GM19324 (cell line): ENCODE measurements at regions not wholly inside any gene's neighbourhood (a gene's known extent, or its start where the extent isn't known, plus 50 kb on each side); places are given as distances from the start of the nearest gene placed in this dataset.

Experiments used
- ATAC-seq: cut with Tn5 transposase; IDR thresholded peaks from one replicate; pipeline ENCODE4 v1.9.1; 2021; ENCODE audit warnings: mild to moderate bottlenecking, moderate library complexity; ENCODE audit not compliant: unreplicated experiment, low FRiP score

DNA sequence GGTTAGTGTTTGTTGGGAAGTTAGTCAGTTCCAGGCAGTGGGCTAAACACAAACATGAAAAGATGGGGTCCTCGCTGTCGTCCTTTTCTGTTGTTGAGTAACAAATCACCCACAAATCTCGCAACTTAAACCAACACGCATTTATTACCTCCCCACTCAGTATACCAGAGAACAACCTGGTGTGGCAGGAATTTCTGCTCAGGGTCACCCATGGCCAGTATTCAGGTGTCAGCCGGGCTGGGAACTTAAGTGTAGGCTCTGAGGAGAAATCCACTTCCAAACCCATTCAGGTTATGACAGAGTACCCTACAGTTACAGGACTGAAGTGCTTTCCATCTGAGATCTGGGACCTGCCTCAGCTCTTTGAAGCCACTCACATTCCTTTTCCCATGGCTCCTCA, 73.6 kb upstream of the SP4 start:
- no peak for ATAC-seq

DNA sequence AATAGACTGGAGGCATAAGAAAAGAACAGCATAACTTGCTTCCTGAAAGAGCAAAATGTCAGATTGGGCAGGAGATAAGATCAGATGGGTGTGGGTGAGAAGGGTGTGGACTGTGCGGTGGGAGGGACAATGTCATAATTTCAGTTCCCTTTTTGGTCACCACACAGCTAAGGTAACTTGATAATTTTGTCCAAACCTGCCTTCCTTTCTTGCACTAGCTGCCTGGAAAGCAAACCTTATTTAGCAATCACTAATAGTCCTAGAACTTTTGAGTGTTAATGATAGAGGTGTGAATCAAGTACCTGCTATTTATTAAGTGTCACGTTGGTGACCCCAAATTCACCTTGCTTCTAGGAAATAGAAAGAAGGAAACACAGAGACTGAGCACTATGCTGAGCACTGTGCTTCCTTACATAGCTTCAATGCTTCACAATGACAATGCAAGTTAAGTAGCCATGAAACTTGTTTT, 72.4 kb upstream of the SP4 start:
- ATAC-seq, result peak; percentile 88

DNA sequence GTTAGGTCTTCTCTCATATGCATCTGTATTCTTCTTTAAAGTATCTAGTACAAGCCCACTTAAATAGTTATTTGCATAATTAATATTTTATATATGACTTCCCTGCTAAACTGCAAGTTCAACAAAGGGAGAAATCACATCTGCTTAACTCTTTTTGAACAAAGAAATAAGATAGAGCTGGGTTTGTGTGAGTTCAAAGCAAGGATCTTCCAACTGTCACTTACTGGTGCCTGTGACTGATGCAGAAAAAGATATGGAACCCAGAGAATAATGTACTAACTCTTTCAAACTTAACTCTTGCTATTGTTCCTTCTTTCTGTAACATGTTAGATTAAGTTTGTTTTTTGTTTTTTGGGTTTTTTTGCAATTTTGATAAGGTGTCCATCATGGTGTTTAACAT, 71.3 kb upstream of the SP4 start:
- no peak for ATAC-seq

- ATAC-seq, result no peak
Observed at GRCh38 chr7:21357151-21358097, 70.5 kb upstream of the SP4 start.

DNA sequence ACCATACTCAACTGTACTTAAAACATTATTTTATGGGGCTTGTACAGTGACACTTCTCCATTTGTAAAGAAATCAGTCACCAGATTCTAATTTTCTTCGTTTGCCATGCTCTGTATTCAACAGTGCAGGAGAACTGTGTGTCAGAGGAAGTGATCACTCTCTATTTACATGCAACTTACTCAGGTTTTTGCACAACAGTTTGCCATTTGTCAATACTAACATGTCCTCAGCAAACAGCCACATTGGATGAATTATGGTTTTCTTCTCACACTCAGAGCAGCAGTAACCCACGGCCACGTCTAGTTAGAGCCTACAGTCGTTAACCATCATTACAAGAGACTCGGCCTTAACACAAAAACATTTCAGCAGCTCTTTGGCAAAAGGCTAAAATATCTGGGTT, 69.2 kb upstream of the SP4 start:
- ATAC-seq, result no peak

DNA sequence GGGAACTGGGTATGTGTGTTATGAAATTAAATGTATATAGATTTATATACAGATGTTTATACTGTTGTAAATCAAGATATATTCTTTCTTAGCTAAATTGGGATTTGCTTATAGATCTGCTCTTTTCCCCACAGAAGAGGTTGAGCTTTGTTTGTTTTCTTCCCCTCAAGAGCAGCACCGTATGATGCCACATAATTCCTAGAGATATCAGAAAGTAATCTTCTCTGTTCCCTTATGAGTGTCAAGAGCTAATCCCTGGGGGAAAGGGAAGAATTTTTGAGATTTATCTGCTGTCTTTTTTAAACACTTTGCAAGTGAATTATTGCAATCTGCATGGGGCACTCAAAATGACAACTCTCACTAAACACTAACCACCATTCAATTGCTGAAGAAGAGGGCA, 68.7 kb upstream of the SP4 start:
- ATAC-seq, result no peak

GRCh38 chr7:21361413-21362125, 66.3 kb upstream of the SP4 start:
- ATAC-seq, result no peak

DNA sequence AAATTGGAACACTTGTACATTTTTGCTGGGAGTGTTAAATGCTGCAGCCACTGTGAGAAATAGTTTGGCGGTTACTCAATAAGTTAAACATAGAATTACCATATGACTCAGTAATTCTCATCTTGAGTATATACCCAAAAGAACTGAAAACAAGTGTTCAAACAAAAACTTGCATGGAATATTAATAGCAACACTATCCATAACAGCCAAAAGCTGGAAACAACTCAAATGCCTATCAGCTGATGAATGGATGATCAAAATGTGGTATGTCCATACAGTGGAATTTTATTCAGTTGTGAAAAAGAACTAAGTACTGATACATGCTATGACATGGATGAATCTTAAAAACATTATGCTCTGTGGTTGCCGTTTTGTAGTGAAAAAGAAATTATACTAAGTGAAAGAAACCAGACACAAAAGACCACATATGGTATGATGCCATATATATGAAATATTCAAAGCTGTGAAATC, 63.0 kb upstream of the SP4 start:
- no peak for ATAC-seq

DNA sequence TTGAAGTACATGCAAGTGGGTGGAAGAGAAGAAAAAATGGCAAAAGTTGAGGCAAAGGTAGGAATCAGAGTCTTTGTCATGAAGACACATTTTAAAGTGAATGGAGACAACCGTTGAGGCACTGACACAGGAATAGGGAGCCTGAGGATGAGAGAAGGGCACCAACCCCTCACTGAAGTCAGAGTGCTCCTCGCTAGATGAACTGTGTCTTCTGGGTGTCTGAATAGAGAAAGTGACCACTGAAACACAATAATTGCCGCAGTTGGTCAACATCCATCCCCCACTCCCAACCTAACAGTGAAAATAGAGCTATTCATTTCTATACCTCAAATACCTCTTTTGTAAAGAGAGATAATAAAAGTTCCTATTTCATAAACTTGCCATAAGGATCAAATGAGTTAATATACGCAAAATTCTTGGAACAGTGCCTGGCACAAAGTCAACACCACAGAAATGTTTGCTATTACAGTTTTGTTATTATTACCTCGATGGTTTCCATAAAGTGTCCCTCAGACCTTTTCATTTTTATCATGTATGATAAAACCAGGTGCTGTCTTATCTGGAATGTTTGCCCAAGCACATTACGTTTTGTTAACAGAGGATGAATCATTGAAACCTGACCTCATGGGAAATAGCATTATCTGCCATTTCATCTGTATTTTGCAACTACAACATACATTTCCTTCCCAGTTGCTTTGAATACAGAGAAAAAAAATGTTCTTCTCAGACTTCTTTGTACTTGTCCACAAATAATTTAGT, 61.8 kb upstream of the SP4 start:
- no peak for ATAC-seq

DNA sequence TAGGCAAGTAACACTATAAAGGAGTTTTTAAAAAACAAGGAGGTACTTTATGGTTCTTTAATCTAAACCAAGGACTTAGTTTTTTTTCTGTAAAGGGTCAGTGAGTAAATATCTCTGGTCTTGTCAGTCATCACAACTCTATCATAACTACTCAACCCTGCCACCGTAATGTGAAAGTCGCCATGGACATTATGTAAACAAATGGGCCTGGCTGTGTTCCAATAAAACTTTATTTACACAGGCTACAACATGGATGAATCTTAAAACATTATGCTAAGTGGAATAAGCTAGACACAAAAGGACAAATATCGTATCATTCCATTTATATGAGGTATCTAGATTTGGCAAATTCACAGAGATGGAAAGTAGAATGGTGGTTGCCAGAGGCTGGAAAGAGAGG, 60.8 kb upstream of the SP4 start:
- ATAC-seq, result no peak

DNA sequence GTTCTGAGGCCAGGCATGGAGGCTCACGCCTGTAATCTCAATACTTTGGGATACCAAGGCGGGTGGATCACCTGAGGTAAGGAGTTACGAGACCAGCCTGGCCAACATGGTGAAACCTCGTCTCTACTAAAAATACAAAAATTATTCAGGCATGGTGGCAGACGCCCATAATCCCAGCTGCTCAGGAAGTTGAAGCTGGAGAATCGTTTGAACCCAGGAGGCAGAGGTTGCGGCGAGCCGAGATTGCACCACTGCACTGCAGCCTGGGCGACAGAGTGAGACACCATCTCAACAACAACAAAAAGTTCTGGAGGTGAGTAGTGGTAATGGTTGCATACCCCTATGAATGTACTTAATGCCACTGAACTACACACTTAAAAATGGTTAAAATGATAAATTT, 60.3 kb upstream of the SP4 start:
- no peak for ATAC-seq

- ATAC-seq, result no peak
Observed at GRCh38 chr7:21368317-21368716, 59.6 kb upstream of the SP4 start.

DNA sequence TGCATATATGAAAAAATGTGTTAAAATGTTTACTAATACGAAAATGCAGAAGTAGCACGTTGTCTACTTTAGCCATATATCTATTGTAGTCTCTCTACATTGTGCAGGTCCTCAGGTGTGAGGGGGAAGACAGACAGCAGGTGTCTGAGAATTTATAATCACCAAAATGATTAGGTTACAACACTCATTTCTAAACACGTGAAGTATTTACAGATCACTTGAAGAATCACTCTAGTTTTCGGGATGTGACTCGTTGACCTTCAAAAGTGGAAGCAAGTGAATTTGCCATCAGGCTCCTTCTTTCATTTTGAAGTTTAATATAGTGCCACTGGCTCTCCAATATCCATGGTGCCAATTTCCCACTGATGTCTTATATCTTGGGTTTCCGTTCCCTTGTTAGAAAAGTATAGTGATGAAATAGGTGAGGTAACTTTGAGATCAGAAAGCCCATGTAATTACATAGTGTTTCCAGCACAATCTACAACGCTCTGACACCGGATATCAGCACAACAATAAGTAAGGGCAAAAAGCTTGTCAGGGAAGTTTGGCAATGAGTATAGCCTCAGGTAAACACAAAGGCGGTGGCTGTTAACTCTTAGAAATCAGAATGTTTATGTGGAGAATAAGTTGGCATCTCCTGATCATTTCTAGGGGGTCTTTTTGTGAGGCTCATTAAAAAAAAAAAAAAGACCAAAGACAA, 57.5 kb upstream of the SP4 start:
- ATAC-seq, result no peak

DNA sequence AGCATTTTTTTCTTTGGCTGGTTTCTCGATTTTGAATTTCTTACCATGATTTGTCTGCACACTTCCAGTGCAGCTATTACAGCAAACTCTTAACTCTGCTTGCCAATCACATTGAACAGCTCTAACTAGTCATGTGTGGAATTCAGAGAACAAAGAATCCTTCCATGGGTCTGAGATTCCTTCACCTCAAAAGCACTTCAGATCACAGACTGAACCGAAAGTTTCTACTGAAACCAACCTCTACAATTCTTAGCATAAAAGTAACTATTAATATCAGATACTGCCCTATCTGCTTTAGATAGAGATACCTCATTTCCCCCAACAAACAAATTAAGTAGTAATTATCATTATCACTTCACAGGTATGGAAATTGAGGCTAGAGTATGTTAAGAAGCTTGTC, 56.5 kb upstream of the SP4 start:
- peak; percentile 54 for ATAC-seq

- ATAC-seq, result no peak
Observed at GRCh38 chr7:21373031-21373430, 54.9 kb upstream of the SP4 start.

DNA sequence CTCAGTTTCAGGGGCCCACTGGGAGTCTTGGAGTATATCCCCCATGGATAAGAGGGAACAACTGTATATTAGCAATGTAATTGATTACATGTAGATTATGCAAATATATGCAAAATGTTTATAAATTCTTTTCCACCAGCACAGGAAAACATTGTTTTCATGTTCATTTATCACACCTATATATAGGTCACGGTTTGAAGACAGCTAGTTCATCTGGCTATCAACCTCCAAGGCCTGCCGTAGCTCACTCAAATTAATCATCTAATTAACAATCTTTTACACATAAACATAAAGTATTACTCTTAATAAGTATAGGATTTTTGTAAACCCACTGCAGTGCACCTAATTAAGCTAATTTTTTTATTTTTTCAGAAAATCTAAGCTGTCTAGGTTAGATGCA, 53.7 kb upstream of the SP4 start:
- no peak for ATAC-seq

GRCh38 chr7:21377545-21377944, 50.3 kb upstream of the SP4 start:
- no peak for ATAC-seq
